B cell (primary cell): ENCODE measurements at regions not wholly inside any gene's neighbourhood (a gene's known extent, or its start where the extent isn't known, plus 50 kb on each side); places are given as distances from the start of the nearest gene placed in this dataset.

Experiments
- ATAC-seq: fragments of 200-7000 bp; cut with Tn5 transposase; one replicate; pipeline ENCODE4 v1.10.0; 2021; ENCODE audit warnings: low read depth, mild to moderate bottlenecking, moderate number of reproducible peaks, moderate library complexity
- CTCF ChIA-PET: fragments of 350-600 bp; sonication (Branson Sonifier 250); formaldehyde crosslinking; loops from one replicate; lab custom pipeline; 2021; ENCODE audit warnings: antibody characterized with exemption, inconsistent platforms; lab: Charles Lee
- POLR2A ChIA-PET: fragments of 350-600 bp; sonication (Branson Sonifier 250); formaldehyde crosslinking; loops from one replicate; lab custom pipeline; 2021; ENCODE audit warnings: antibody characterized with exemption; lab: Charles Lee
- DNase-seq: peaks from one replicate; pipeline ENCODE4 v3.0.0; 2013
- H2AFZ ChIP-seq: 2 replicates; pipeline ENCODE4 v1.6.1; 2012; ENCODE audit warnings: mild to moderate bottlenecking, low read depth, low read length; ENCODE audit not compliant: insufficient read depth, poor library complexity, severe bottlenecking
- H3K27ac ChIP-seq, 2 donors: 1 replicate in 1 of 2; 2 replicates in 1 of 2; pipeline ENCODE4 v1.5.1; 2012 to 2013; ENCODE audit warnings: low read length in 2 of 2, mild to moderate bottlenecking in 2 of 2, moderate library complexity in 1 of 2
- H3K27me3 ChIP-seq, 4 experiments: fragments of 200-600 bp in 1 of 4; sonication (generic) in 1 of 4; replicated peaks in 1 of 4; 1 replicate in 2 of 4; 2 replicates in 2 of 4; pipeline versions ENCODE4 v1.6.1 to v1.7.0; 2013 to 2016; ENCODE audit warnings: low read length in 3 of 4, mild to moderate bottlenecking in 2 of 4, mixed read lengths in 1 of 4, moderate library complexity in 1 of 4; ENCODE audit not compliant: insufficient read depth in 4 of 4, control insufficient read depth in 3 of 4; ENCODE audit errors: control extremely low read depth in 1 of 4
- H3K36me3 ChIP-seq, 2 experiments: replicated peaks in 1 of 2; 1 replicate in 1 of 2; 2 replicates in 1 of 2; pipeline versions ENCODE4 v1.6.1 to v1.7.1; 2013; ENCODE audit warnings: low read length in 1 of 2; ENCODE audit not compliant: insufficient read depth in 2 of 2, control insufficient read depth in 1 of 2; ENCODE audit errors: control extremely low read depth in 1 of 2, extremely low read depth in 1 of 2
- H3K4me1 ChIP-seq, 2 donors: fragments of 200-600 bp in 1 of 2; sonication (generic) in 1 of 2; 1 replicate in 1 of 2; 2 replicates in 1 of 2; pipeline versions ENCODE4 v1.5.1 to v1.6.1; 2013 to 2017; ENCODE audit warnings: low read length in 2 of 2; ENCODE audit not compliant: control insufficient read depth in 2 of 2, insufficient read depth in 2 of 2
- H3K4me2 ChIP-seq: replicated peaks from 2 replicates; pipeline ENCODE3; 2012; ENCODE audit warnings: mild to moderate bottlenecking, low read depth, low read length; ENCODE audit not compliant: poor library complexity, severe bottlenecking
- H3K4me3 ChIP-seq, 5 experiments: fragments of 200-600 bp in 1 of 5; sonication (generic) in 1 of 5; 1 replicate in 3 of 5; 2 replicates in 2 of 5; pipeline versions ENCODE4 v1.5.1 to v1.7.0; 2011 to 2016; ENCODE audit warnings: low read length in 4 of 5, mild to moderate bottlenecking in 4 of 5, low read depth in 2 of 5, control low read depth in 1 of 5, moderate library complexity in 1 of 5; ENCODE audit not compliant: insufficient read depth in 1 of 5; ENCODE audit errors: control extremely low read depth in 1 of 5, extremely low read depth in 1 of 5
- H3K79me2 ChIP-seq: fragments of 200-600 bp; sonication (generic); one replicate; pipeline ENCODE4 v1.6.0; 2016; ENCODE audit warnings: low read length; ENCODE audit not compliant: control insufficient read depth, insufficient read depth
- H3K9ac ChIP-seq: fragments of 200-600 bp; sonication (generic); 2 replicates; pipeline ENCODE4 v1.6.1; 2017; ENCODE audit warnings: mild to moderate bottlenecking, low read length, moderate library complexity
- H3K9me3 ChIP-seq, 3 donors: one replicate each; pipeline versions ENCODE4 v1.6.1 to v1.7.1; 2013; ENCODE audit warnings: low read length in 2 of 3; ENCODE audit not compliant: control insufficient read depth in 2 of 3, insufficient read depth in 1 of 3; ENCODE audit errors: control extremely low read depth in 1 of 3
- H4K20me1 ChIP-seq: 2 replicates; pipeline ENCODE4 v1.6.0; 2012; ENCODE audit warnings: mild to moderate bottlenecking, low read length; ENCODE audit not compliant: insufficient read depth, control insufficient read depth, poor library complexity, severe bottlenecking
- H3K27ac Mint-ChIP-seq: one replicate; pipeline ENCODE4 v1.8.0; 2021; ENCODE audit warnings: mixed read lengths
- H3K27me3 Mint-ChIP-seq: one replicate; pipeline ENCODE4 v1.8.0; 2021; ENCODE audit warnings: mixed read lengths
- H3K4me1 Mint-ChIP-seq: one replicate; pipeline ENCODE4 v1.8.0; 2021; ENCODE audit warnings: mixed read lengths
- H3K4me3 Mint-ChIP-seq: one replicate; pipeline ENCODE4 v1.8.0; 2021; ENCODE audit warnings: mixed read lengths
- H3K9me3 Mint-ChIP-seq: one replicate; pipeline ENCODE4 v1.8.0; 2022; ENCODE audit warnings: mixed read lengths; ENCODE audit not compliant: insufficient read depth
- CTCF ChIP-seq: fragments of 200-600 bp; IDR thresholded peaks from one replicate; pipeline ENCODE4 v1.8.0; 2022; ENCODE audit warnings: antibody characterized with exemption, mild to moderate bottlenecking
- EZH2 ChIP-seq: IDR thresholded peaks from 2 replicates; pipeline ENCODE4 v1.6.1; 2012; ENCODE audit warnings: borderline replicate concordance, low read depth, mild to moderate bottlenecking, moderate library complexity, low read length; ENCODE audit not compliant: insufficient read depth, poor library complexity, severe bottlenecking
- WGBS: methylation state at CpG from one replicate; pipeline ENCODE4 v1.1.5; 2013; ENCODE audit warnings: missing lambda C conversion rate; ENCODE audit not compliant: insufficient coverage; 5-methylcytosine and 5-hydroxymethylcytosine counted together
- intact Hi-C: fragments of 100-400 bp; cut with micrococcal nuclease; formaldehyde crosslinking; loops from one replicate; pipeline ENCODE4 v1.10.0; 2022

GRCh38 chr5:39476843-39477220 is 52.1 kb upstream of the DAB2 start:
- no peaks in the 10 kb centered on the region for H4K20me1 ChIP-seq
- no peak for DNase-seq
- ChIA-PET POLR2A (no interaction called here), CTCF (no interaction called here)
- no peak overlapping the region for H3K4me2 ChIP-seq
- no peak for TF ChIP-seq EZH2
- intact Hi-C loops: no loop called here
- Mint-ChIP-seq H3K27ac (no peak overlapping the region), H3K27me3 (peaks cover 9% of the 10 kb centered on the region), H3K9me3 (no peaks in the 10 kb centered on the region), H3K4me3 (no peak overlapping the region), H3K4me1 (no peaks in the 10 kb centered on the region)
- no peak overlapping the region for H3K9ac ChIP-seq
- no peaks in the 10 kb centered on the region for H3K79me2 ChIP-seq
- no peaks in the 10 kb centered on the region for H3K4me1 ChIP-seq
- no peak for ATAC-seq
- H3K4me3 ChIP-seq: no peak overlapping the region
- WGBS: 100% methylated on average over 1 of the region's 2 CpGs
- H3K36me3 ChIP-seq: no peaks in the 10 kb centered on the region
- no peaks in the 10 kb centered on the region for H3K27me3 ChIP-seq
- no peak overlapping the region for H2AFZ ChIP-seq
- H3K27ac ChIP-seq: no peak overlapping the region
- no peaks in the 10 kb centered on the region for H3K9me3 ChIP-seq

- H3K9ac ChIP-seq: no peak overlapping the region
- Mint-ChIP-seq H3K9me3 (no peaks in the 10 kb centered on the region), H3K27ac (no peak overlapping the region), H3K27me3 (peaks cover 9% of the 10 kb centered on the region), H3K4me3 (no peak overlapping the region), H3K4me1 (no peaks in the 10 kb centered on the region)
- H3K27me3 ChIP-seq: no peaks in the 10 kb centered on the region
- no peaks in the 10 kb centered on the region for H3K9me3 ChIP-seq
- no peak for TF ChIP-seq CTCF
- TF ChIP-seq EZH2: no peak
- no peaks in the 10 kb centered on the region for H3K4me1 ChIP-seq
- ChIA-PET POLR2A (no interaction called here), CTCF (no interaction called here)
- no peak for DNase-seq
- H4K20me1 ChIP-seq: no peaks in the 10 kb centered on the region
- 67% methylated on average over 3 of the region's 5 CpGs for WGBS
- no peaks in the 10 kb centered on the region for H3K79me2 ChIP-seq
- ATAC-seq: no peak
- no peaks in the 10 kb centered on the region for H3K36me3 ChIP-seq
- no peak overlapping the region for H3K4me3 ChIP-seq
- no peak overlapping the region for H3K4me2 ChIP-seq
- intact Hi-C loops: no loop called here
- H2AFZ ChIP-seq: no peak overlapping the region
- H3K27ac ChIP-seq: no peak overlapping the region
Measured at GRCh38 chr5:39475881-39476842, 51.4 kb upstream of the DAB2 start.
